NCI-H146 treated with DMSO at 0.1 percent for 48 hours (cell line): ENCODE measurements at regions not wholly inside any gene's neighbourhood (a gene's known extent, or its start where the extent isn't known, plus 50 kb on each side); places are given as distances from the start of the nearest gene placed in this dataset.

Experiments
- DNase-seq: peaks from one replicate; lab custom pipeline; 2025; ENCODE audit not compliant: unreplicated experiment; lab: John Stamatoyannopoulos, UW

- no peak for DNase-seq
These were observed 159.8 kb upstream of the USP24 start for GRCh38 chr1:55374801-55375616.

GRCh38 chr1:55374216-55374615 is 159.1 kb upstream of the USP24 start:
- DNase-seq: no peak

- DNase-seq: no peak
These were observed 154.3 kb upstream of the USP24 start for GRCh38 chr1:55369474-55369873.

GRCh38 chr1:55368698-55369097 is 153.5 kb upstream of the USP24 start:
- no peak for DNase-seq

GRCh38 chr1:55367273-55367672 is 152.1 kb upstream of the USP24 start:
- no peak for DNase-seq

- DNase-seq: no peak
These were observed 149.1 kb upstream of the USP24 start for GRCh38 chr1:55364216-55364615.

GRCh38 chr1:55363268-55363667 is 148.1 kb upstream of the USP24 start:
- DNase-seq: no peak

GRCh38 chr1:55362558-55362957 is 147.4 kb upstream of the USP24 start:
- DNase-seq: no peak

GRCh38 chr1:55359611-55360010 is 144.4 kb upstream of the USP24 start:
- no peak for DNase-seq

- no peak for DNase-seq
These were observed 143.4 kb upstream of the USP24 start for GRCh38 chr1:55358581-55358980.

GRCh38 chr1:55355549-55355948 is 140.4 kb upstream of the USP24 start:
- DNase-seq: no peak

GRCh38 chr1:55353707-55354620 is 138.8 kb upstream of the USP24 start:
- DNase-seq: no peak

- no peak for DNase-seq
These were observed 137.6 kb upstream of the USP24 start for GRCh38 chr1:55352811-55353180.

- DNase-seq: no peak
These were observed 137.1 kb upstream of the USP24 start for GRCh38 chr1:55352080-55352810.

- no peak for DNase-seq
These were observed 133.2 kb upstream of the USP24 start for GRCh38 chr1:55348356-55348755.

- DNase-seq: no peak
These were observed 132.7 kb upstream of the USP24 start for GRCh38 chr1:55347866-55348265.

GRCh38 chr1:55347041-55347440 is 131.9 kb upstream of the USP24 start:
- no peak for DNase-seq

GRCh38 chr1:55346586-55346985 is 131.4 kb upstream of the USP24 start:
- no peak for DNase-seq

GRCh38 chr1:55339681-55340080 is 124.5 kb upstream of the USP24 start:
- no peak for DNase-seq

- no peak for DNase-seq
These were observed 123.3 kb upstream of the USP24 start for GRCh38 chr1:55338448-55338820.

- peak; percentile 19 for DNase-seq
These were observed 122.8 kb upstream of the USP24 start for GRCh38 chr1:55337801-55338447.
